K562 (cell line): ENCODE measurements at regions not wholly inside any gene's neighbourhood (a gene's known extent, or its start where the extent isn't known, plus 50 kb on each side); places are given as distances from the start of the nearest gene placed in this dataset.

Experiments used
- ARID1B ChIP-seq: fragments of 450-650 bp; IDR thresholded peaks from 2 replicates; pipeline ENCODE4 v1.6.1; 2016; ENCODE audit warnings: antibody characterized with exemption, mild to moderate bottlenecking, inconsistent platforms
- CREBBP ChIP-seq: IDR thresholded peaks from one replicate; pipeline ENCODE4 v1.6.1; 2012; ENCODE audit warnings: low read depth, mild to moderate bottlenecking, control low read depth, inconsistent platforms, low read length
- NUFIP1 ChIP-seq: fragments of 450-650 bp; IDR thresholded peaks from 2 replicates; pipeline ENCODE4 v1.6.1; 2018; ENCODE audit not compliant: partially characterized antibody
- ZNF311 ChIP-seq: fragments of 250-450 bp; sonication (Bioruptor Pico); IDR thresholded peaks from 2 replicates; pipeline ENCODE4 v1.4.0; 2020; ENCODE audit warnings: mild to moderate bottlenecking, moderate library complexity
- TF ChIP-seq, protein P1 (sequence below), 2 experiments: fragments of 450-650 bp in 1 of 2; sonication (generic) in 1 of 2; formaldehyde crosslinking in 1 of 2; IDR thresholded peaks; 2 replicates each; pipeline versions ENCODE4 v1.7.1 to v1.9.0; 2016 to 2022; ENCODE audit warnings: inconsistent platforms in 1 of 2, mild to moderate bottlenecking in 1 of 2, missing genetic modification reagents in 1 of 2
- TF ChIP-seq, protein P2 (sequence below): fragments of 450-650 bp; IDR thresholded peaks from 2 replicates; pipeline ENCODE4 v1.6.1; 2016; ENCODE audit warnings: mild to moderate bottlenecking, moderate library complexity

DNA sequence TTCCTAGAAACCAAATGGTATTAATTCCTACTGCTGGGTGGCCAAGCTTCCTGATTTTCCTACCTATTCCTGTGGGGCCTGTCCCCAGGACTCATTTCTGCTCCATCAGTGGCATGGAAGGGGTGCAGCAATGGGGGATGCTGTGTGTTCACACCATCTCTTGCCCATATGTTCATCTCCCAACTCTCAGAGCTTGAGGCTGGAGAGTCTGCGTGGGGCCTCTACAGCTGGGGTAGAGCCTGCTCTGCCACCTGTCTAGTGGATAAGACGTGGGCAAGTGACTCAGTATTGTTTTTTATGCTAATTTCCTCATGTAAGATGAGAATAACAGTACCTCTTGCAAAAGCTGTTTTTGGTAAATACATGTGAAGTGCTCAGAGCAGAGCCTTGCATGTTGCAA, 149.8 kb downstream of the ACTR3 start (continued):
- TF ChIP-seq, protein P1, sequence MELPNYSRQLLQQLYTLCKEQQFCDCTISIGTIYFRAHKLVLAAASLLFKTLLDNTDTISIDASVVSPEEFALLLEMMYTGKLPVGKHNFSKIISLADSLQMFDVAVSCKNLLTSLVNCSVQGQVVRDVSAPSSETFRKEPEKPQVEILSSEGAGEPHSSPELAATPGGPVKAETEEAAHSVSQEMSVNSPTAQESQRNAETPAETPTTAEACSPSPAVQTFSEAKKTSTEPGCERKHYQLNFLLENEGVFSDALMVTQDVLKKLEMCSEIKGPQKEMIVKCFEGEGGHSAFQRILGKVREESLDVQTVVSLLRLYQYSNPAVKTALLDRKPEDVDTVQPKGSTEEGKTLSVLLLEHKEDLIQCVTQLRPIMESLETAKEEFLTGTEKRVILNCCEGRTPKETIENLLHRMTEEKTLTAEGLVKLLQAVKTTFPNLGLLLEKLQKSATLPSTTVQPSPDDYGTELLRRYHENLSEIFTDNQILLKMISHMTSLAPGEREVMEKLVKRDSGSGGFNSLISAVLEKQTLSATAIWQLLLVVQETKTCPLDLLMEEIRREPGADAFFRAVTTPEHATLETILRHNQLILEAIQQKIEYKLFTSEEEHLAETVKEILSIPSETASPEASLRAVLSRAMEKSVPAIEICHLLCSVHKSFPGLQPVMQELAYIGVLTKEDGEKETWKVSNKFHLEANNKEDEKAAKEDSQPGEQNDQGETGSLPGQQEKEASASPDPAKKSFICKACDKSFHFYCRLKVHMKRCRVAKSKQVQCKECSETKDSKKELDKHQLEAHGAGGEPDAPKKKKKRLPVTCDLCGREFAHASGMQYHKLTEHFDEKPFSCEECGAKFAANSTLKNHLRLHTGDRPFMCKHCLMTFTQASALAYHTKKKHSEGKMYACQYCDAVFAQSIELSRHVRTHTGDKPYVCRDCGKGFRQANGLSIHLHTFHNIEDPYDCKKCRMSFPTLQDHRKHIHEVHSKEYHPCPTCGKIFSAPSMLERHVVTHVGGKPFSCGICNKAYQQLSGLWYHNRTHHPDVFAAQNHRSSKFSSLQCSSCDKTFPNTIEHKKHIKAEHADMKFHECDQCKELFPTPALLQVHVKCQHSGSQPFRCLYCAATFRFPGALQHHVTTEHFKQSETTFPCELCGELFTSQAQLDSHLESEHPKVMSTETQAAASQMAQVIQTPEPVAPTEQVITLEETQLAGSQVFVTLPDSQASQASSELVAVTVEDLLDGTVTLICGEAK (IDR thresholded peaks at IDR 0.05), result no peak
- TF ChIP-seq, protein P1 (CRISPR knock-in tag; IDR thresholded peaks at IDR 0.05), result no peak
- TF ChIP-seq, protein P2, sequence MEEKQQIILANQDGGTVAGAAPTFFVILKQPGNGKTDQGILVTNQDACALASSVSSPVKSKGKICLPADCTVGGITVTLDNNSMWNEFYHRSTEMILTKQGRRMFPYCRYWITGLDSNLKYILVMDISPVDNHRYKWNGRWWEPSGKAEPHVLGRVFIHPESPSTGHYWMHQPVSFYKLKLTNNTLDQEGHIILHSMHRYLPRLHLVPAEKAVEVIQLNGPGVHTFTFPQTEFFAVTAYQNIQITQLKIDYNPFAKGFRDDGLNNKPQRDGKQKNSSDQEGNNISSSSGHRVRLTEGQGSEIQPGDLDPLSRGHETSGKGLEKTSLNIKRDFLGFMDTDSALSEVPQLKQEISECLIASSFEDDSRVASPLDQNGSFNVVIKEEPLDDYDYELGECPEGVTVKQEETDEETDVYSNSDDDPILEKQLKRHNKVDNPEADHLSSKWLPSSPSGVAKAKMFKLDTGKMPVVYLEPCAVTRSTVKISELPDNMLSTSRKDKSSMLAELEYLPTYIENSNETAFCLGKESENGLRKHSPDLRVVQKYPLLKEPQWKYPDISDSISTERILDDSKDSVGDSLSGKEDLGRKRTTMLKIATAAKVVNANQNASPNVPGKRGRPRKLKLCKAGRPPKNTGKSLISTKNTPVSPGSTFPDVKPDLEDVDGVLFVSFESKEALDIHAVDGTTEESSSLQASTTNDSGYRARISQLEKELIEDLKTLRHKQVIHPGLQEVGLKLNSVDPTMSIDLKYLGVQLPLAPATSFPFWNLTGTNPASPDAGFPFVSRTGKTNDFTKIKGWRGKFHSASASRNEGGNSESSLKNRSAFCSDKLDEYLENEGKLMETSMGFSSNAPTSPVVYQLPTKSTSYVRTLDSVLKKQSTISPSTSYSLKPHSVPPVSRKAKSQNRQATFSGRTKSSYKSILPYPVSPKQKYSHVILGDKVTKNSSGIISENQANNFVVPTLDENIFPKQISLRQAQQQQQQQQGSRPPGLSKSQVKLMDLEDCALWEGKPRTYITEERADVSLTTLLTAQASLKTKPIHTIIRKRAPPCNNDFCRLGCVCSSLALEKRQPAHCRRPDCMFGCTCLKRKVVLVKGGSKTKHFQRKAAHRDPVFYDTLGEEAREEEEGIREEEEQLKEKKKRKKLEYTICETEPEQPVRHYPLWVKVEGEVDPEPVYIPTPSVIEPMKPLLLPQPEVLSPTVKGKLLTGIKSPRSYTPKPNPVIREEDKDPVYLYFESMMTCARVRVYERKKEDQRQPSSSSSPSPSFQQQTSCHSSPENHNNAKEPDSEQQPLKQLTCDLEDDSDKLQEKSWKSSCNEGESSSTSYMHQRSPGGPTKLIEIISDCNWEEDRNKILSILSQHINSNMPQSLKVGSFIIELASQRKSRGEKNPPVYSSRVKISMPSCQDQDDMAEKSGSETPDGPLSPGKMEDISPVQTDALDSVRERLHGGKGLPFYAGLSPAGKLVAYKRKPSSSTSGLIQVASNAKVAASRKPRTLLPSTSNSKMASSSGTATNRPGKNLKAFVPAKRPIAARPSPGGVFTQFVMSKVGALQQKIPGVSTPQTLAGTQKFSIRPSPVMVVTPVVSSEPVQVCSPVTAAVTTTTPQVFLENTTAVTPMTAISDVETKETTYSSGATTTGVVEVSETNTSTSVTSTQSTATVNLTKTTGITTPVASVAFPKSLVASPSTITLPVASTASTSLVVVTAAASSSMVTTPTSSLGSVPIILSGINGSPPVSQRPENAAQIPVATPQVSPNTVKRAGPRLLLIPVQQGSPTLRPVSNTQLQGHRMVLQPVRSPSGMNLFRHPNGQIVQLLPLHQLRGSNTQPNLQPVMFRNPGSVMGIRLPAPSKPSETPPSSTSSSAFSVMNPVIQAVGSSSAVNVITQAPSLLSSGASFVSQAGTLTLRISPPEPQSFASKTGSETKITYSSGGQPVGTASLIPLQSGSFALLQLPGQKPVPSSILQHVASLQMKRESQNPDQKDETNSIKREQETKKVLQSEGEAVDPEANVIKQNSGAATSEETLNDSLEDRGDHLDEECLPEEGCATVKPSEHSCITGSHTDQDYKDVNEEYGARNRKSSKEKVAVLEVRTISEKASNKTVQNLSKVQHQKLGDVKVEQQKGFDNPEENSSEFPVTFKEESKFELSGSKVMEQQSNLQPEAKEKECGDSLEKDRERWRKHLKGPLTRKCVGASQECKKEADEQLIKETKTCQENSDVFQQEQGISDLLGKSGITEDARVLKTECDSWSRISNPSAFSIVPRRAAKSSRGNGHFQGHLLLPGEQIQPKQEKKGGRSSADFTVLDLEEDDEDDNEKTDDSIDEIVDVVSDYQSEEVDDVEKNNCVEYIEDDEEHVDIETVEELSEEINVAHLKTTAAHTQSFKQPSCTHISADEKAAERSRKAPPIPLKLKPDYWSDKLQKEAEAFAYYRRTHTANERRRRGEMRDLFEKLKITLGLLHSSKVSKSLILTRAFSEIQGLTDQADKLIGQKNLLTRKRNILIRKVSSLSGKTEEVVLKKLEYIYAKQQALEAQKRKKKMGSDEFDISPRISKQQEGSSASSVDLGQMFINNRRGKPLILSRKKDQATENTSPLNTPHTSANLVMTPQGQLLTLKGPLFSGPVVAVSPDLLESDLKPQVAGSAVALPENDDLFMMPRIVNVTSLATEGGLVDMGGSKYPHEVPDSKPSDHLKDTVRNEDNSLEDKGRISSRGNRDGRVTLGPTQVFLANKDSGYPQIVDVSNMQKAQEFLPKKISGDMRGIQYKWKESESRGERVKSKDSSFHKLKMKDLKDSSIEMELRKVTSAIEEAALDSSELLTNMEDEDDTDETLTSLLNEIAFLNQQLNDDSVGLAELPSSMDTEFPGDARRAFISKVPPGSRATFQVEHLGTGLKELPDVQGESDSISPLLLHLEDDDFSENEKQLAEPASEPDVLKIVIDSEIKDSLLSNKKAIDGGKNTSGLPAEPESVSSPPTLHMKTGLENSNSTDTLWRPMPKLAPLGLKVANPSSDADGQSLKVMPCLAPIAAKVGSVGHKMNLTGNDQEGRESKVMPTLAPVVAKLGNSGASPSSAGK, result no peak
- TF ChIP-seq CREBBP, result no peak
- no peak for TF ChIP-seq NUFIP1
- TF ChIP-seq ZNF311, result no peak
- no peak for TF ChIP-seq ARID1B
